ENCODE measurements at regions not wholly inside any gene's neighbourhood (a gene's known extent, or its start where the extent isn't known, plus 50 kb on each side); places are given as distances from the start of the nearest gene placed in this dataset.

GRCh38 chr12:73892201-73892600 is 645.4 kb upstream of the ATXN7L3B start:
- H3K27me3 ChIP-seq (ENCODE audit: insufficient read depth, poor library complexity, severe bottlenecking): no peaks in the 10 kb centered on the region
- no peaks in the 10 kb centered on the region for H3K36me3 ChIP-seq (ENCODE audit: low read depth)
- no peak overlapping the region for H3K27ac ChIP-seq (ENCODE audit: poor library complexity, severe bottlenecking)
- peaks cover 6% of the 10 kb centered on the region for H3K4me1 ChIP-seq (ENCODE audit: insufficient read depth, poor library complexity, severe bottlenecking)
- no peak overlapping the region for H3K4me3 ChIP-seq (ENCODE audit: severe bottlenecking)
- TF ChIP-seq CTCF (IDR thresholded peaks at IDR 0.05; ENCODE audit: poor library complexity, severe bottlenecking): no peak
- DNase-seq (ENCODE audit: low spot score) (no peak), ATAC-seq (ENCODE audit: low read depth) (no peak)
- H3K9me3 ChIP-seq (ENCODE audit: severe bottlenecking): no peaks in the 10 kb centered on the region

GRCh38 chr12:73898645-73899044 is 639.0 kb upstream of the ATXN7L3B start:
- Histone ChIP-seq H3K27me3 (ENCODE audit: insufficient read depth, poor library complexity, severe bottlenecking) (no peaks in the 10 kb centered on the region), H3K4me1 (ENCODE audit: insufficient read depth, poor library complexity, severe bottlenecking) (no peaks in the 10 kb centered on the region), H3K27ac (ENCODE audit: poor library complexity, severe bottlenecking) (no peak overlapping the region), H3K36me3 (ENCODE audit: low read depth) (no peaks in the 10 kb centered on the region), H3K9me3 (ENCODE audit: severe bottlenecking) (no peaks in the 10 kb centered on the region), H3K4me3 (ENCODE audit: severe bottlenecking) (no peak overlapping the region)
- no peak for TF ChIP-seq CTCF (IDR thresholded peaks at IDR 0.05; ENCODE audit: poor library complexity, severe bottlenecking)
- DNase-seq (ENCODE audit: low spot score) (no peak), ATAC-seq (ENCODE audit: low read depth) (no peak)

GRCh38 chr12:73902260-73902659 is 635.4 kb upstream of the ATXN7L3B start:
- ATAC-seq (ENCODE audit: low read depth) (no peak), DNase-seq (ENCODE audit: low spot score) (no peak)
- Histone ChIP-seq H3K27me3 (ENCODE audit: insufficient read depth, poor library complexity, severe bottlenecking) (no peaks in the 10 kb centered on the region), H3K4me1 (ENCODE audit: insufficient read depth, poor library complexity, severe bottlenecking) (no peaks in the 10 kb centered on the region), H3K4me3 (ENCODE audit: severe bottlenecking) (no peak overlapping the region), H3K27ac (ENCODE audit: poor library complexity, severe bottlenecking) (no peak overlapping the region), H3K36me3 (ENCODE audit: low read depth) (no peaks in the 10 kb centered on the region), H3K9me3 (ENCODE audit: severe bottlenecking) (no peaks in the 10 kb centered on the region)
- TF ChIP-seq CTCF (IDR thresholded peaks at IDR 0.05; ENCODE audit: poor library complexity, severe bottlenecking): no peak

GRCh38 chr12:73906757-73907156 is 630.9 kb upstream of the ATXN7L3B start:
- TF ChIP-seq CTCF (IDR thresholded peaks at IDR 0.05; ENCODE audit: poor library complexity, severe bottlenecking): no peak

GRCh38 chr12:73935817-73936216 is 601.8 kb upstream of the ATXN7L3B start:
- TF ChIP-seq CTCF (IDR thresholded peaks at IDR 0.05; ENCODE audit: poor library complexity, severe bottlenecking): peak; percentile 70
- no peak for DNase-seq (ENCODE audit: low spot score)
- 0 out of 3 replicates have a peak, but pooled peaks have one; percentile 46 for ATAC-seq (ENCODE audit: low read depth)

More at GRCh38 chr12:73906757-73907156, 630.9 kb upstream of the ATXN7L3B start:
- H3K4me1 ChIP-seq (ENCODE audit: insufficient read depth, poor library complexity, severe bottlenecking): no peaks in the 10 kb centered on the region
- H3K9me3 ChIP-seq (ENCODE audit: severe bottlenecking): no peaks in the 10 kb centered on the region
- H3K27ac ChIP-seq (ENCODE audit: poor library complexity, severe bottlenecking): no peak overlapping the region
- H3K36me3 ChIP-seq (ENCODE audit: low read depth): no peaks in the 10 kb centered on the region
- DNase-seq (ENCODE audit: low spot score) (no peak), ATAC-seq (ENCODE audit: low read depth) (no peak)
- H3K27me3 ChIP-seq (ENCODE audit: insufficient read depth, poor library complexity, severe bottlenecking): no peaks in the 10 kb centered on the region
- no peak overlapping the region for H3K4me3 ChIP-seq (ENCODE audit: severe bottlenecking)

More at GRCh38 chr12:73935817-73936216, 601.8 kb upstream of the ATXN7L3B start:
- H3K27ac ChIP-seq (ENCODE audit: poor library complexity, severe bottlenecking): no peak overlapping the region
- H3K27me3 ChIP-seq (ENCODE audit: insufficient read depth, poor library complexity, severe bottlenecking): no peaks in the 10 kb centered on the region
- no peaks in the 10 kb centered on the region for H3K9me3 ChIP-seq (ENCODE audit: severe bottlenecking)
- H3K4me1 ChIP-seq (ENCODE audit: insufficient read depth, poor library complexity, severe bottlenecking): no peaks in the 10 kb centered on the region
- H3K36me3 ChIP-seq (ENCODE audit: low read depth): no peaks in the 10 kb centered on the region
- no peak overlapping the region for H3K4me3 ChIP-seq (ENCODE audit: severe bottlenecking)

Measured in RWPE2 (cell line).